H9 (cell line): ENCODE measurements at regions not wholly inside any gene's neighbourhood (a gene's known extent, or its start where the extent isn't known, plus 50 kb on each side); places are given as distances from the start of the nearest gene placed in this dataset.
A peak's percentile ranks its signal among the peaks of the same experiment; 100 is the strongest.

Experiments
- DNase-seq: peaks from one replicate; pipeline ENCODE4 v3.0.0-alpha.2; 2017
- H2AFZ ChIP-seq: one replicate; pipeline ENCODE4 v1.6.1; 2013; ENCODE audit warnings: mild to moderate bottlenecking, low read length, control low read depth, moderate library complexity
- H2AK5ac ChIP-seq: 2 replicates; pipeline ENCODE4 v1.6.1; 2013; ENCODE audit warnings: low read length, control low read depth, mixed read lengths; ENCODE audit not compliant: insufficient read length
- H2BK120ac ChIP-seq: one replicate; pipeline ENCODE4 v1.6.1; 2013; ENCODE audit warnings: low read depth, mild to moderate bottlenecking, low read length, control low read depth, inconsistent platforms; ENCODE audit not compliant: poor library complexity, severe bottlenecking
- H2BK12ac ChIP-seq: 2 replicates; pipeline ENCODE4 v1.6.1; 2013; ENCODE audit warnings: low read length, control low read depth, mixed read lengths, low read depth; ENCODE audit not compliant: insufficient read length
- H2BK15ac ChIP-seq: 2 replicates; pipeline ENCODE4 v1.6.1; 2013; ENCODE audit warnings: low read depth, low read length, control low read depth
- H2BK20ac ChIP-seq: one replicate; pipeline ENCODE4 v1.6.1; 2013; ENCODE audit warnings: low read depth, mild to moderate bottlenecking, low read length, control low read depth, inconsistent platforms; ENCODE audit not compliant: poor library complexity, severe bottlenecking
- H2BK5ac ChIP-seq: 2 replicates; pipeline ENCODE4 v1.6.1; 2013; ENCODE audit warnings: low read length, control low read depth, mixed read lengths; ENCODE audit not compliant: insufficient read length
- H3K14ac ChIP-seq: 2 replicates; pipeline ENCODE4 v1.6.1; 2013; ENCODE audit warnings: low read length, control low read depth; ENCODE audit not compliant: insufficient read depth
- H3K18ac ChIP-seq: 2 replicates; pipeline ENCODE4 v1.6.1; 2013; ENCODE audit warnings: low read depth, mild to moderate bottlenecking, mixed read lengths, low read length, control low read depth; ENCODE audit not compliant: insufficient read length
- H3K23ac ChIP-seq: 2 replicates; pipeline ENCODE4 v1.6.1; 2013; ENCODE audit warnings: low read length, control low read depth, mixed read lengths, low read depth; ENCODE audit not compliant: insufficient read length
- H3K23me2 ChIP-seq: 2 replicates; pipeline ENCODE4 v1.6.1; 2013; ENCODE audit warnings: low read depth, mild to moderate bottlenecking, mixed read lengths, low read length, control low read depth; ENCODE audit not compliant: insufficient read length, poor library complexity, severe bottlenecking
- H3K27ac ChIP-seq: 2 replicates; pipeline ENCODE4 v1.5.1; 2013; ENCODE audit warnings: low read length, control low read depth, mixed read lengths, low read depth; ENCODE audit not compliant: insufficient read length
- H3K27me3 ChIP-seq: 2 replicates; pipeline ENCODE4 v1.6.1; 2013; ENCODE audit warnings: low read length, control low read depth, inconsistent platforms; ENCODE audit not compliant: insufficient read depth
- H3K4ac ChIP-seq: 2 replicates; pipeline ENCODE4 v1.6.1; 2013; ENCODE audit warnings: low read depth, mild to moderate bottlenecking, control low read depth, inconsistent platforms, low read length, moderate library complexity
- H3K4me1 ChIP-seq: 2 replicates; pipeline ENCODE4 v1.6.1; 2013; ENCODE audit warnings: low read length, control low read depth, inconsistent platforms; ENCODE audit not compliant: insufficient read depth
- H3K4me2 ChIP-seq: 2 replicates; pipeline ENCODE4 v1.6.1; 2013; ENCODE audit warnings: low read length, control low read depth, mixed read lengths; ENCODE audit not compliant: insufficient read length, insufficient read depth
- H3K56ac ChIP-seq: 2 replicates; pipeline ENCODE4 v1.6.1; 2013; ENCODE audit warnings: low read depth, mild to moderate bottlenecking, mixed read lengths, low read length, control low read depth; ENCODE audit not compliant: insufficient read length
- H3K79me1 ChIP-seq: 2 replicates; pipeline ENCODE4 v1.6.1; 2013; ENCODE audit warnings: low read depth, mild to moderate bottlenecking, moderate library complexity, low read length, control low read depth, inconsistent platforms; ENCODE audit not compliant: insufficient read depth, poor library complexity, severe bottlenecking
- H3K79me2 ChIP-seq: 2 replicates; pipeline ENCODE4 v1.6.1; 2013; ENCODE audit warnings: low read length, control low read depth, inconsistent platforms; ENCODE audit not compliant: insufficient read depth
- H3K9ac ChIP-seq: 2 replicates; pipeline ENCODE4 v1.6.1; 2013; ENCODE audit warnings: low read length, control low read depth, mixed read lengths; ENCODE audit not compliant: insufficient read length; ENCODE audit errors: extremely low read depth
- H3K9me3 ChIP-seq: one replicate; pipeline ENCODE4 v1.6.1; 2013; ENCODE audit warnings: low read depth, low read length, inconsistent platforms; ENCODE audit not compliant: control insufficient read depth
- H3T11ph ChIP-seq: one replicate; pipeline ENCODE4 v1.6.1; 2013; ENCODE audit warnings: mild to moderate bottlenecking, low read length, control low read depth, inconsistent platforms
- H4K20me1 ChIP-seq: one replicate; pipeline ENCODE4 v1.6.1; 2013; ENCODE audit not compliant: control insufficient read depth, insufficient read length, insufficient read depth
- H4K5ac ChIP-seq: 2 replicates; pipeline ENCODE4 v1.6.1; 2013; ENCODE audit warnings: low read depth, mild to moderate bottlenecking, mixed read lengths, low read length, control low read depth; ENCODE audit not compliant: insufficient read length
- H4K8ac ChIP-seq: replicated peaks from 2 replicates; pipeline ENCODE4 v1.6.1; 2013; ENCODE audit warnings: low read length, control low read depth, mixed read lengths, low read depth; ENCODE audit not compliant: insufficient read length
- H4K91ac ChIP-seq: 2 replicates; pipeline ENCODE4 v1.6.1; 2013; ENCODE audit warnings: low read depth, mild to moderate bottlenecking, moderate library complexity, mixed read lengths, low read length, control low read depth; ENCODE audit not compliant: insufficient read length
- H3K27ac Mint-ChIP-seq, 3 experiments: 2 replicates in 2 of 3; 3 replicates in 1 of 3; pipeline ENCODE4 v1.8.0; 2020 to 2021; ENCODE audit warnings: mixed read lengths in 3 of 3, mild to moderate bottlenecking in 1 of 3, moderate library complexity in 1 of 3
- H3K27me3 Mint-ChIP-seq: 2 replicates; pipeline ENCODE4 v1.8.0; 2021; ENCODE audit warnings: low read depth, mild to moderate bottlenecking, moderate library complexity, mixed read lengths
- H3K36me3 Mint-ChIP-seq, 3 experiments: 2 replicates in 2 of 3; 3 replicates in 1 of 3; pipeline ENCODE4 v1.8.0; 2020 to 2021; ENCODE audit warnings: low read depth in 3 of 3, mixed read lengths in 3 of 3; ENCODE audit not compliant: insufficient read depth in 1 of 3
- H3K4me1 Mint-ChIP-seq, 2 experiments: 2 replicates each; pipeline ENCODE4 v1.8.0; 2020; ENCODE audit warnings: mixed read lengths in 2 of 2
- H3K4me3 Mint-ChIP-seq, 2 experiments: 2 replicates in 1 of 2; 3 replicates in 1 of 2; pipeline ENCODE4 v1.8.0; 2020 to 2021; ENCODE audit warnings: mild to moderate bottlenecking in 2 of 2, mixed read lengths in 2 of 2, moderate library complexity in 1 of 2
- H3K9me3 Mint-ChIP-seq, 2 experiments: 2 replicates in 1 of 2; 3 replicates in 1 of 2; pipeline ENCODE4 v1.8.0; 2020; ENCODE audit warnings: mild to moderate bottlenecking in 2 of 2, mixed read lengths in 2 of 2, moderate library complexity in 1 of 2
- WGBS: extraction: QIAGEN DNeasy Blood & Tissue Kit; methylation state at CpG from one replicate; pipeline ENCODE4 v1.1.7; 2013; ENCODE audit warnings: missing lambda C conversion rate, low lambda C conversion rate, mixed read lengths; ENCODE audit not compliant: insufficient read length; ENCODE audit errors: extremely low coverage; 5-methylcytosine and 5-hydroxymethylcytosine counted together
- TF ChIP-seq, protein P1 (sequence below): fragments of 200-600 bp; sonication (generic); conservative IDR thresholded peaks from 3 replicates; pipeline ENCODE4 v1.8.0; 2021; ENCODE audit warnings: antibody characterized with exemption, mild to moderate bottlenecking

DNA sequence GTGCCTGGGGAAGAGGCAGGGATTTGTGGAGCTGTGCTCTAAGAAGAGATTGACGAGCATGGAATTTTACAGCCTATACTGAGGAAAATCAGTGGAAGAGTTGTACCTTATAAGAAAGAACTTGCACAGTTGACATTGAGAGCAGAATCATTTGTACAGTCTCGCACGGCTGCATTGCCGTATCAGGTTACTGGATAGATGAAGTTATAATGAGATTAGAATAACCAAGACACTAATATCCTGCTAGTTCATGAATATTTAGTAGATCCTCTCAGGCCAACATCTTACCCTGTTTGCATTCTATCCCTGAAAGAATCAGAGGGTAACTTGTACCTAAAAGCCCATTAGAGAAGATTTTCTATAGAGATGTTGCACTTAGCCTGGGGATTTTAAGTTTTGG is 447.1 kb downstream of the PREX1 start:
- Histone ChIP-seq H2BK120ac (no peak overlapping the region), H3T11ph (no peak overlapping the region), H4K5ac (no peak overlapping the region), H3K56ac (no peak overlapping the region), H3K14ac (no peak overlapping the region), H2BK20ac (no peak overlapping the region), H2AFZ (no peak overlapping the region), H4K20me1 (no peaks in the 10 kb centered on the region), H3K27ac (no peak overlapping the region), H3K27me3 (no peaks in the 10 kb centered on the region), H2BK15ac (no peak overlapping the region), H3K23me2 (no peaks in the 10 kb centered on the region), H2BK5ac (no peak overlapping the region), H3K79me1 (no peaks in the 10 kb centered on the region), H3K18ac (no peak overlapping the region), H3K4ac (no peak overlapping the region), H3K4me1 (no peaks in the 10 kb centered on the region; the same call in 1 of the 2 replicates), H3K23ac (no peak overlapping the region), H3K79me2 (no peaks in the 10 kb centered on the region), H4K91ac (no peak overlapping the region), H2BK12ac (no peak overlapping the region), H3K4me2 (no peak overlapping the region), H3K9me3 (no peaks in the 10 kb centered on the region), H3K9ac (no peak overlapping the region), H2AK5ac (no peak overlapping the region), H4K8ac (no peak overlapping the region)
- peak overlapping the region in 1 of 3 experiments; percentile 18; a peak in 2 of 7 replicates for H3K27ac Mint-ChIP-seq
- H3K4me3 Mint-ChIP-seq = no peak overlapping the region
- peaks cover 37 to 42% of the 10 kb centered on the region in 2 experiments for H3K4me1 Mint-ChIP-seq
- no peaks in the 10 kb centered on the region for H3K9me3 Mint-ChIP-seq
- DNase-seq = no peak
- TF ChIP-seq, protein P1, sequence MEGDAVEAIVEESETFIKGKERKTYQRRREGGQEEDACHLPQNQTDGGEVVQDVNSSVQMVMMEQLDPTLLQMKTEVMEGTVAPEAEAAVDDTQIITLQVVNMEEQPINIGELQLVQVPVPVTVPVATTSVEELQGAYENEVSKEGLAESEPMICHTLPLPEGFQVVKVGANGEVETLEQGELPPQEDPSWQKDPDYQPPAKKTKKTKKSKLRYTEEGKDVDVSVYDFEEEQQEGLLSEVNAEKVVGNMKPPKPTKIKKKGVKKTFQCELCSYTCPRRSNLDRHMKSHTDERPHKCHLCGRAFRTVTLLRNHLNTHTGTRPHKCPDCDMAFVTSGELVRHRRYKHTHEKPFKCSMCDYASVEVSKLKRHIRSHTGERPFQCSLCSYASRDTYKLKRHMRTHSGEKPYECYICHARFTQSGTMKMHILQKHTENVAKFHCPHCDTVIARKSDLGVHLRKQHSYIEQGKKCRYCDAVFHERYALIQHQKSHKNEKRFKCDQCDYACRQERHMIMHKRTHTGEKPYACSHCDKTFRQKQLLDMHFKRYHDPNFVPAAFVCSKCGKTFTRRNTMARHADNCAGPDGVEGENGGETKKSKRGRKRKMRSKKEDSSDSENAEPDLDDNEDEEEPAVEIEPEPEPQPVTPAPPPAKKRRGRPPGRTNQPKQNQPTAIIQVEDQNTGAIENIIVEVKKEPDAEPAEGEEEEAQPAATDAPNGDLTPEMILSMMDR = no peak
- H3K36me3 Mint-ChIP-seq = no peaks in the 10 kb centered on the region
- no CpG with 5 or more reads among the region's 4 CpGs for WGBS
- H3K27me3 Mint-ChIP-seq = peaks cover 5% of the 10 kb centered on the region
